Left forelimb (tissue), 1 donor: ENCODE measurements at regions not wholly inside any gene's neighbourhood (a gene's known extent, or its start where the extent isn't known, plus 50 kb on each side); places are given as distances from the start of the nearest gene placed in this dataset.

Experiments
- DNase-seq: peaks from one replicate; pipeline ENCODE4 v3.0.0-alpha.2; 2018; ENCODE audit warnings: low spot score

DNA sequence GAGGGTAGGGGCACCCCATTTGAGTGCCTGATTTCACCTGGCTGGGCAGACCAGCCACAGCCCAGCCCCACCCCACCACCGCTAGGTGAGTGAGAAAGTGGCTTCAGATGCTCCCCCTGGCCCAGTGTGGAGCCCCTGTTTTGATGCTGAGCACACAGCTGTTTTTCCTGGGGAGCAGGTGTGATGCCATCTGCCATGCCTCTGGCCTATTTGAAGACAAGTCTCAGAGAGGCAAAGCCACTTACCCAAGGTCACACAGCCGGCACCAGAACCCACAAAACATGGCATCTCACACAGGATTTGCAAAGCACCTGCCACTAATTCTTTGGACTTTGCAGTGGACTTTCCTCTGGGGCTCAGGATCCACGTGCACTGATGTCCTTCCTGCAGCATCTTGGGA, 131.3 kb downstream of the INHBB start:
- peak; percentile 34 for DNase-seq

DNA sequence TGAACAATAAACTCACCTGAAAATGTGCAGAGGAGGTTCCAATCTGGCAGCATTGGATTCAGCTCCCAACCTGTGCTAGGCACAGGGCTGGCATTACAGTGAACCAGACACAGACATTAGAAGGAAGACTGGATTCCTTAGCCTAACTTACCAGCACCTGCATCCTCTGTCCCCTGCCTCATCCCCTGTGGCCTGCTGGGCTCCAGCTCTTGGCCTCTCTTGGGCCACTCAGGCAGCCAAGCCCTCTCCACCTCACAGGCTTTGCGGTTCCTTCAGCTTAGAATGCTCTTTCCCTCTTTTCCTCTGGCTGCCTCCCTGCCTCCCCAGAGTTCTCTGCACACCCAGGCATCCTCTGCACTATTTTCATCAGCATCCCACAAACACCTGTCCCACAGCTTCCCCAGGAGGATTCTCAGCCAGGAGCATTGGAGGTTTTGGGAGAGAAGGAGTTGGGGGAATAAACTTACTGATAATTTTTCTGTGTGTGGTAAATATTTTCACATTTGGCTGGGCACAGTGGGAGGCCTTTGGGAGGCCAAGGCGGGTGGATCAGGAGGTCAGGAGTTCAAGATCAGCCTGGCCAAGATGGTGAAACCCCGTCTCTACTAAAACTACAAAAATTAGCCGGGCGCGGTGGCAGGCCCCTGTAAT, 132.0 kb downstream of the INHBB start:
- DNase-seq, result peak; percentile 52

DNA sequence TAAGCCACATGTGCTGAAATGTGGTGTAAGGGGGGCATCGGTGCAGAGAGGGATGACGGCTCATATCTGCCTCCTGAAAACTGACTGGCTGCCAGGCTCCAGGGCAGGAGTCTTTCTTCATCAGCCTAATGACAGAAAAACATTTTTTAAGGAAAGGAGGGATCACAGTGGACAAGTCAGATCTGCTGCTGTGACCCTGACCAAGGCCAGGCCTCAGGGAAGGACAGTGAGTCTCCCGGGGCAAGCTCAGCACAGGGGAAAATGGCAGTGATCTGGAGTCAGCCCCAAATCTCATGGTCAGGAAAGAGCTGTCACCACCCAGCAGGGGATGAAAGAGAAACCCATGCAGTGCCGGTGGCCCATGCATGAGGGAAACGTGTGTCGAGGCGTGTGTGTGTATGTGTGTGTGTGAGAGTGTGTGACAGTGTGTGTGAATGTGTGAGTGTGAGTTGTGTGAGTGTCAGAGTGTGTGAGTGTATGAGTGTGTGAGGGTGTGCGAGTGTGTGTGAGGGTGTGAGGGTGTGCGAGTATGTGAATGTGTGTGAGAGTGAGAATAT, 134.5 kb downstream of the INHBB start:
- DNase-seq, result peak; percentile 53

DNA sequence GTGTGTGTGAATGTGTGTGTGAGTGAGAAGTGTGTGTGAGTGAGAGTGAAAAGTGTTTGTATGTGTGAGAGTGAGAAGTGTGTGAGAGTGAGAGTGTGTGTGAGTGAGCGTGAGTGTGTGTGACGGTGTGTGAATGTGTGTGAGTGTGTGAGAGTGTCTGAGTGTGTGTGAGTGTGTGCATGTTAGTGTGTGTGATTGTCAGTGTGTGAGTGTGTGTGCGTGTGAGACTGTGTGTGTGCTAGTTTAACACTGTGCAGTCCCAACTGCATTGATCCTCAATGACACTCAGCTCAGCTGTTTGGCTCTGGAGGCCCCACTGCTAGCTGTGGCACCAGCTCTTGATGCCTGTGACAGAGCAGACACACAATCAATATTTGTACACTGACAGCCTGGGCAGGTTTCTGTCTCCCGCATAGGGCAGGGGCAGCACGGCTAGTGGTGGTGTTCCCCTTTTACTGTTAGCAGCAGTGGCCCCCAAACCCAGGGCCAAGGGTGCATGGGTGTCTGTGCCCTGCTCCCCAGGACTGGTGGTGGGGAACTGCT, 135.0 kb downstream of the INHBB start:
- no peak for DNase-seq

- no peak for DNase-seq
Measured at GRCh38 chr2:120481446-120482194, 135.7 kb downstream of the INHBB start.

DNA sequence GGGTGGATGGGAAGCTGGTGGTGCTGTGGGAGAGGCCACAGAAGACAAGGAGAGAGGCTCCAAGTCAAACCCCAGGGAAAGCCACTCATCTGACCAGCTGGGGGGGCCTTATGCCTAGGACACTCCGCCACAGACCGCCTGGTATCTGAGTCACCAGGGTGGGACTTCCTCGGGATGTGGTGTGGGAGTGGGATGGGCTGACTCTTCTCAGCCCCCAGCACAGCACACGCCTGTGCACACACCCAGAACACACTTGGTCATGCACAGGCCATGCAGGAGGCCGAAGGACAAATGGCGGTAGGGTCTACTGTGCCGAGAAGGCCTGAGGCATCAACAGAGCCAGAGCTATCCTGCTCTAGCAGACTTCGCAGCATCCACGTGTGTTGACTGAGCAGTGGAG, 136.4 kb downstream of the INHBB start:
- DNase-seq, result no peak

- no peak for DNase-seq
Measured at GRCh38 chr2:120483355-120483754, 137.4 kb downstream of the INHBB start.

DNA sequence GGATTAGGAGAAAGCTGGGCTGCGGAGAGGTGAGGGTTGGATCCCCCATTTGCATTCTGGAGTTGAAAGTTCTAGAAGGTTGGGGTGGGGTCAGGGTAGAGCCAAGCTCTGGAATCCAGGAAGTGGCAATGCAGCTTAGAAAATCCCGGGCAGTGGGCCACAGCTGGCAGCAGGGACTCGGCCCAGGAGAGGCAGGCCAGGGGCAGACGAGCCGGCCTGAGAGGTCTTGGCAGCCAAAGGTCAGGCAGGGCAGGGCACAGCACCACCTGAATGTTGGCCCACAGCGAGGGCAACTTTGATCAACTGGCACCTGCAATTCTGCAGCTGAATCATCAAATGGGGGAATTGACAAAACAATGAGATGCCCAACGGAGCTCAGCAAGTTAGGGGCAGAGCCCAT, 139.2 kb downstream of the INHBB start:
- no peak for DNase-seq

DNA sequence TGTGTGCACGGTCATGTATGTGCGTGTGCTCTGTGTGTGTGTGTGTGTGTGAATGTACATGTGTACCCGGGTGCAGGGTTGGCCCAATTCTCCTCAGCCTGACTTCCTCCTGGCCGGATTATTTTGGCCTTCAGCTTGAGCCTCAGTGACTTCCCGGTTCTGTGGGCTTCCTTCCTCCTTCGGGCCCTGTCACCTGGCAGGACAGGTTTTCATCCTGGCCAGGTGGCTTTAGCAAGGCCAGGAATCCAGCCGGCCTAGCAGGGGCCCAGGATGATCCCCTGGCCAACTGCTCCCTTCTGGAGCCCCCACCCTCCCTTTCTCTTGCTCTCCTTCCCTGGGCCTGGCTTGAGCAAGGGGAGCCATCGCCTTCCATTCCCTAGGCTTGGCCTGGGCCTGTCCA, 140.5 kb downstream of the INHBB start:
- no peak for DNase-seq

- DNase-seq, result no peak
Measured at GRCh38 chr2:120486946-120487345, 141.0 kb downstream of the INHBB start.

- no peak for DNase-seq
Measured at GRCh38 chr2:120488531-120488930, 142.6 kb downstream of the INHBB start.

DNA sequence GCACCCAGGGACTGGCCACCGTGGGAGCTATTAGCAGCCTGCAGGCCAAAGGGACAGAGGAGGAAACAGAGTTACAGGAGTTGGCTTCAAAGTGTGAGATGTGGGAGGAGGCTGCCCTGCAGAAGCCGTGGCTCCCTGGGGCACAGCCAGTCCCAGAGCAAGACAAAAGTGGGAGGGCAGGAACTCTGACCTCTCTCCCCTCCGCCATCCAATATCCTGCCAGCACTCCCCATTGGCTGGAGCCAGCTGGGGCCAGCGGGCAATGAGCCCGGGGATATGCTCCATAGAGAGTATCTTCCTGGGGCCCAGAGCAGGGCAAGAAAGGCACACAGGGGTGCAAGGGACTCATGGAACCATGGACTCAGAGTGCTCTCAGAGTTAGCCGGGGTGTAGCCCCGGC, 143.1 kb downstream of the INHBB start:
- no peak for DNase-seq

GRCh38 chr2:120490091-120490798, 144.3 kb downstream of the INHBB start:
- no peak for DNase-seq

GRCh38 chr2:120491111-120491625, 145.2 kb downstream of the INHBB start:
- DNase-seq, result no peak

DNA sequence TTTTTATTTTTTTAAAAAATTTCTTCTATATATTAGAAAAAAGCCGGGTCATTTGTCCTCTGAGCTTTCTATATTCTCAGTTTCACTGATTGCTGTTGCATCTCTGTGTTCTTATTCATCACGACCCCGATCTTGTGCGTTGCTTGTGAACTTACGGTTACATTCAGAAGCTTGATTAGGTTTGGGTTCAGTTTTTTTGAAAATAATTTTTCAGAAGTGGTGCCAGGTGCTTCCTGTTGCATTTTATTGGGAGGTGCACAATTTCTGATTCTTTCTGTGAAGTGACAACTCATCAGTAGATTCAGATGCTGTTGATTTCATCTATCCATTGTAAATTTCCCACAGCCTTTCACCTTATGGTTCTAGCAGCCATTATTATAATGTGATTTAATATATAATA, 147.3 kb downstream of the INHBB start:
- DNase-seq, result no peak

GRCh38 chr2:120494446-120494845, 148.5 kb downstream of the INHBB start:
- no peak for DNase-seq

- DNase-seq, result no peak
Measured at GRCh38 chr2:120495586-120495985, 149.7 kb downstream of the INHBB start.

GRCh38 chr2:120496235-120496634, 150.3 kb downstream of the INHBB start:
- DNase-seq, result no peak

DNA sequence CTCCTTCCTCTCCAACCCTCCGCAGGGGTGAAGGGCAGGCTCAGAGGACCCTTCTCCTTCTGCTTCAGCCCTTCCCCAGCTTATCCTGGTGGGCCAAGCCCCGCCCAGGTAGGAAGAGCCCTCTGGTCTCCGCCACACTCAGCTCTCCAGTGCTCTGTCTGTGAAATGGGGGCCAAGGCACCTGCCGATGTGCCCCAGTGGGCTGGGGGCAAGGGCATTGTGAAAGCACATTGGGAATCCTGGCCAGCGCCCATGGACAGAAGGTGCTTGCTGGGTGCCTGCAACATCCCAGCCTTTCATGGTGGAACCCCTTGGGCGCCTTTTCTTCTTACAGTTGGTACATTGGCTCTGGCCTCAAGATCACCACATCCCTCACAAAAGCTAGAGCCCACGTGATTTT, 150.8 kb downstream of the INHBB start:
- no peak for DNase-seq

DNA sequence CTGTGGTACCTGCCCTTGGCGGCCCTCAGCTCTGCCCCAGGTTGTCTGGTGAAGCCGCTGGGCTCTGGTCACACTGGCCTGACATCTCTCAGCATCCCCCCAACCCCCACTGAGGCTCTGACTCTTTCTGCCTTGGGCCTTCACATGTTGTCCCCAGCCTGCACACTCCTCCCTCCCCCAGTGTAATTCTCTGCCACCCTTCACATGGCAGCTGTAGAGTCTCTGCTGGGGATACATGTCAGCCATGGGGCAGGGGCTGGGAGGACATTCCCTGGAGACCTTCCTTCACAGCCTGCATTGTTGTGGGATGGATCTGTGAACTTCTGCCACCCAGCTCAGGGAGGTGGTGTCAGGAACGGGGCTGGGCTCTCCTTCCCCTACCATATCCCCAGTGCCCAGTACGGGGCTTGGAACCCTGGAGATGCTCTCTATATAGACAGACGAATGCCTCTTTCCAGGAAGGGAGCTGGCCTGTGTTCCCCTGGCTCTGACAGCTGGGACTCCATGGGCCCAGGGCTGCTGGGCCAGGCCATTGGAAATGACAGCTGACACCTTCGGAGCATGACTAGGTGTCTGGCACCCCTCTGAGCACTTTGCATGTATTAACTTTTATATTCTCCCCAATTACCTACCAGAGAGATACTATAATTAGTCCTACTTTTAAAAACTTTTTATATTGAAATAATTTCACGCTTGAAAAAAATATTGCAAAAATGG, 151.5 kb downstream of the INHBB start:
- no peak for DNase-seq

GRCh38 chr2:120498121-120498520, 152.2 kb downstream of the INHBB start:
- DNase-seq, result no peak
